DOHH2 (cell line): ENCODE measurements at regions not wholly inside any gene's neighbourhood (a gene's known extent, or its start where the extent isn't known, plus 50 kb on each side); places are given as distances from the start of the nearest gene placed in this dataset.

ENCODE experiments used
- H3F3A ChIP-seq: fragments of 200-600 bp; sonication (generic), shearing (Covaris generic); 2 replicates; pipeline ENCODE4 v1.6.0; 2016; ENCODE audit warnings: antibody characterized with exemption, mild to moderate bottlenecking; ENCODE audit not compliant: control insufficient read depth, insufficient read depth
- H3K27ac ChIP-seq: fragments of 200-600 bp; sonication (generic); 2 replicates; pipeline ENCODE4 v1.5.1; 2014; ENCODE audit warnings: low read depth, mild to moderate bottlenecking, low read length, moderate library complexity
- H3K27me3 ChIP-seq: fragments of 200-600 bp; sonication (generic); 2 replicates; pipeline ENCODE4 v1.6.1; 2014; ENCODE audit warnings: mild to moderate bottlenecking, low read length, mixed read lengths; ENCODE audit not compliant: control insufficient read depth
- H3K36me3 ChIP-seq: fragments of 200-600 bp; sonication (generic); 2 replicates; pipeline ENCODE4 v1.6.1; 2014; ENCODE audit warnings: mild to moderate bottlenecking, low read length, moderate library complexity, mixed read lengths; ENCODE audit not compliant: control insufficient read depth
- H3K4me1 ChIP-seq: fragments of 200-600 bp; sonication (generic); 2 replicates; pipeline ENCODE4 v1.6.1; 2014; ENCODE audit warnings: mild to moderate bottlenecking, low read length, mixed read lengths; ENCODE audit not compliant: control insufficient read depth
- H3K4me2 ChIP-seq: fragments of 200-600 bp; sonication (generic); 2 replicates; pipeline ENCODE4 v1.6.0; 2014; ENCODE audit warnings: mild to moderate bottlenecking, low read length, moderate library complexity
- H3K4me3 ChIP-seq: fragments of 200-600 bp; sonication (generic); 2 replicates; pipeline ENCODE4 v1.5.1; 2014; ENCODE audit warnings: mild to moderate bottlenecking, low read length, mixed read lengths
- H3K79me2 ChIP-seq: fragments of 200-600 bp; sonication (generic); 2 replicates; pipeline ENCODE4 v1.6.1; 2014; ENCODE audit warnings: mild to moderate bottlenecking, low read length, mixed read lengths; ENCODE audit not compliant: control insufficient read depth
- H3K9me2 ChIP-seq: fragments of 200-600 bp; sonication (generic); replicated peaks from 2 replicates; pipeline ENCODE4 v1.6.1; 2014; ENCODE audit warnings: mild to moderate bottlenecking, low read length, mixed read lengths; ENCODE audit not compliant: control insufficient read depth
- H3K9me3 ChIP-seq: fragments of 200-600 bp; sonication (generic); 2 replicates; pipeline ENCODE4 v1.6.1; 2014; ENCODE audit warnings: antibody characterized with exemption, low read length, mixed read lengths; ENCODE audit not compliant: control insufficient read depth, insufficient read depth
- H4K20me1 ChIP-seq: fragments of 200-600 bp; sonication (generic); 2 replicates; pipeline ENCODE4 v1.6.0; 2014; ENCODE audit warnings: low read depth, mild to moderate bottlenecking, antibody characterized with exemption, low read length, moderate library complexity; ENCODE audit not compliant: control insufficient read depth, insufficient read depth
- CTCF ChIP-seq: fragments of 200-600 bp; sonication (generic); IDR thresholded peaks from one replicate; pipeline ENCODE4 v1.5.1; 2014; ENCODE audit warnings: antibody characterized with exemption, mild to moderate bottlenecking, low read depth, low read length; ENCODE audit not compliant: poor library complexity, severe bottlenecking
- EZH2phosphoT487 ChIP-seq: fragments of 200-600 bp; sonication (generic); IDR thresholded peaks from 2 replicates; pipeline ENCODE4 v1.6.1; 2017; ENCODE audit warnings: borderline replicate concordance, mild to moderate bottlenecking, antibody characterized with exemption, low read length, moderate library complexity, mixed read lengths

- TF ChIP-seq CTCF, result no peak
- Histone ChIP-seq H3F3A (no peaks in the 10 kb centered on the region), H3K4me1 (no peaks in the 10 kb centered on the region), H3K27ac (no peak overlapping the region), H3K9me3 (no peaks in the 10 kb centered on the region), H3K4me3 (no peak overlapping the region), H3K27me3 (no peaks in the 10 kb centered on the region), H3K9me2 (no peaks in the 10 kb centered on the region), H3K4me2 (no peak overlapping the region), H3K36me3 (no peaks in the 10 kb centered on the region), H3K79me2 (no peaks in the 10 kb centered on the region), H4K20me1 (no peaks in the 10 kb centered on the region)
Measured at GRCh38 chr5:152942633-152943336, 537.7 kb upstream of the NMUR2 start.

- Histone ChIP-seq H3K4me2 (no peak overlapping the region), H3K79me2 (no peaks in the 10 kb centered on the region), H3K27me3 (no peaks in the 10 kb centered on the region), H4K20me1 (no peaks in the 10 kb centered on the region), H3K9me2 (no peaks in the 10 kb centered on the region), H3K36me3 (no peaks in the 10 kb centered on the region), H3K27ac (no peak overlapping the region), H3F3A (no peaks in the 10 kb centered on the region), H3K9me3 (no peaks in the 10 kb centered on the region), H3K4me3 (no peak overlapping the region), H3K4me1 (no peaks in the 10 kb centered on the region)
- TF ChIP-seq CTCF (no peak), EZH2phosphoT487 (no peak)
Measured at GRCh38 chr5:152953788-152954483, 536.5 kb upstream of the GRIA1 start.

- Histone ChIP-seq H3K4me3 (no peak overlapping the region), H3K9me3 (no peaks in the 10 kb centered on the region), H3F3A (no peaks in the 10 kb centered on the region), H3K4me1 (no peaks in the 10 kb centered on the region), H4K20me1 (no peaks in the 10 kb centered on the region), H3K36me3 (no peaks in the 10 kb centered on the region), H3K4me2 (no peak overlapping the region), H3K79me2 (no peaks in the 10 kb centered on the region), H3K27me3 (no peaks in the 10 kb centered on the region), H3K9me2 (no peaks in the 10 kb centered on the region), H3K27ac (no peak overlapping the region)
- no peak for TF ChIP-seq EZH2phosphoT487
- TF ChIP-seq CTCF, result no peak
Measured at GRCh38 chr5:152956943-152957613, 533.4 kb upstream of the GRIA1 start.
